GM12864 (cell line): ENCODE measurements at regions not wholly inside any gene's neighbourhood (a gene's known extent, or its start where the extent isn't known, plus 50 kb on each side); places are given as distances from the start of the nearest gene placed in this dataset.
"Not testable (repeated sequence)": the region's sequence is repeated elsewhere in the genome, so short reads cannot be mapped to it uniquely, and the experiment has no call there.

ENCODE experiments used
- DNase-seq: peaks from one replicate; pipeline ENCODE4 v3.0.0-alpha.2; 2011; ENCODE audit warnings: low read depth
- H3K4me3 ChIP-seq: 2 replicates; pipeline ENCODE4 v1.5.1; 2011; ENCODE audit warnings: mild to moderate bottlenecking, low read depth, low read length, control low read depth
- CTCF ChIP-seq: IDR thresholded peaks from 2 replicates; pipeline ENCODE4 v1.5.1; 2011; ENCODE audit warnings: low read depth, mild to moderate bottlenecking, moderate library complexity, low read length, control low read depth, inconsistent platforms; ENCODE audit errors: missing control alignments

DNA sequence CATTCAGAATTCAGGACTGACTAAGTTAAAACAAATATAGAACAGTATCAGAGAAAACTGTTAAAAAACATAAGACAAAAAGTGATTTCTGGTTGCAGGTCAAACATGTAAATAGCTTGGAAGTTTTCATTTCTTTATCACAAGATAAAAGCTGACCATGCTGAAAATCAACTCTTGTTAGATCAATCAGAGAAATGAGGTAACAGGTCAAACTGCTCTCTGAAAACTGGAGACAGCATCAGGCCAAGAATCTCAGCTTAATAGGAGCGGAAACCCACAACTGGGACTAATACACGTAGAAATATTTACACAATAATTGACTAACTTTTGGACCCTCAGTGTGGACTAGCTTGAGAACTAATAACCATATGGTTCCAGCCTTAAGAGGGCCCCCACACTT, 1012.8 kb upstream of the EDIL3 start:
- H3K4me3 ChIP-seq: no peak overlapping the region
- DNase-seq: no peak
- no peak for TF ChIP-seq CTCF

DNA sequence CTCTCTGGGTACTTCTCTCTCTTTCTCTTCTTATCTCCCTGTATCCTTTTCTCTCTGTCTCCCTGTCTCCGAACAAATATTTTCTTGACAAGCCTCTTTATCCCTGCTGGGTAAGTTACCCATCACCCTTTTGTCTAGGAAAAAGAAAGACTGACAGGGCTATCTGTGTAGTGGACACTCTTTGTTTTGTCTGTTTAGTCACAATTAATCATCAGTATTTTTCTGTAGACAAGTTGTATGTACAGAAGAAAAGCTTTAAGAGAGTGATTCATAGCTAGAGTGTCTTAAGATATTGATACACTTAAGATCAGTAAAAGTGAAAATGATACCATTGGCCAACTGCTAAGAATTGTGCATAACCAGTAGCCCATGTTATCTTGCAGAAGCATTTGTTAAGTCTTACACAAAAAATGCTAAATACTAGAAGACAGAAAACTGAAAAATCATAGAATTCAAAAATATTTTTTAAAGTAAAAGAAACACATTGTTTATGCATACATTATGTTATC, 1043.8 kb upstream of the EDIL3 start:
- no peak for TF ChIP-seq CTCF
- no peak overlapping the region for H3K4me3 ChIP-seq
- no peak for DNase-seq

GRCh38 chr5:85431726-85432125, 1047.0 kb upstream of the EDIL3 start:
- H3K4me3 ChIP-seq, DNase-seq: not testable (repeated sequence)

DNA sequence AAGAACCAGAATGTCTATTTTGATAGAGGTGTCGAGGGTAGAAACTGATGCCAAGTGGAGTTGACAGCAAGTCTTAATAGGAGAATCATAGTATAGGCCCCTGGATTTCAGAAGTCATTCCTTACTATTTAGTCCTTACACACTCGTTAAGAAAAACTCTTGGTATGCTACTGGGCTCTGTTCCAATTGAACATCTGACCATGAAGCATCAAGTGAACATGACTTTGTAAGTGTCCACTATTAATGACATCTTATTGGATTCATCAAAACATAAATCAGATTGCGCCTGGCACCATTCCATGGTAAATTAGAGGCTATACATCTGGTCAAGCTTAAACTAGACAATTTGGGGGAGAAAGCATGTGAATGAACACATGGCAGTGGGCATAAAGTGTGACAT, 1056.5 kb upstream of the EDIL3 start:
- DNase-seq: no peak
- no peak for TF ChIP-seq CTCF
- H3K4me3 ChIP-seq: no peak overlapping the region

DNA sequence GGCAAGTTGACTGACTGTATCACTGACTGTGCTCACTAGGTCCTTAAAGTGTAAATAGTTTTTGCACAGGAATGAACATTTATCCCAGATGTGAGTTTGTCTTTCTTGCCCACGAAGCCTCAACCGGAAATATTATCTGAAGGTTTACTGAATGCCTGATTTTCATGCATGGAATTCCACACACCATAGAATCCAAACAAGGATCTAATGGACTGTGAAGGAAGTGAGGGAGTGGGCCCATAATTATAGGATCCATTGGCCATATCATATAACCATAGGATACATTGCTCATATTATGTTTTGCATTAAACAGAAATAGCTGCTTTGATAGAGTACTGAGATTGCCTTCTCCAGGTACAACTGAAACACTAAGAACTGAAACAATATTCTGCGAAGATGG, 1057.2 kb upstream of the EDIL3 start:
- no peak overlapping the region for H3K4me3 ChIP-seq
- no peak for TF ChIP-seq CTCF
- no peak for DNase-seq

- no peak for DNase-seq
- H3K4me3 ChIP-seq: no peak overlapping the region
- TF ChIP-seq CTCF: no peak
These were observed 1067.8 kb upstream of the EDIL3 start for GRCh38 chr5:85452322-85453025.

- H3K4me3 ChIP-seq: no peak overlapping the region
- DNase-seq: no peak
- TF ChIP-seq CTCF: no peak
These were observed 1068.3 kb upstream of the EDIL3 start for GRCh38 chr5:85453026-85453349.
